ENCODE measurements at regions not wholly inside any gene's neighbourhood (a gene's known extent, or its start where the extent isn't known, plus 50 kb on each side); places are given as distances from the start of the nearest gene placed in this dataset.
A peak's percentile ranks its signal among the peaks of the same experiment; 100 is the strongest.

- Histone ChIP-seq H3K27me3 (ENCODE audit: insufficient read depth) (no peaks in the 10 kb centered on the region), H3K4me1 (ENCODE audit: control insufficient read depth in 1 of 2, insufficient read depth in 2 of 2, low read depth in 1 of 2, low read length in 1 of 2) (no peaks in the 10 kb centered on the region), H3K9ac (no peak overlapping the region), H3K4me3 (ENCODE audit: low read depth in 2 of 2, low read length in 1 of 2) (no peak overlapping the region), H3K9me3 (no peaks in the 10 kb centered on the region), H3K9me2 (no peaks in the 10 kb centered on the region), H3F3A (replicated peaks; ENCODE audit: insufficient read depth) (no peaks in the 10 kb centered on the region), H3K79me2 (ENCODE audit: insufficient read depth) (peaks cover 3% of the 10 kb centered on the region; the same call in 1 of the 2 replicates), H3K4me2 (no peak overlapping the region), H2AFZ (ENCODE audit: low read depth) (no peak overlapping the region), H3K27ac (ENCODE audit: low read depth in 2 of 2, low read length in 1 of 2) (no peak overlapping the region), H3K36me3 (replicated peaks in 1 of 2; ENCODE audit: control insufficient read depth in 1 of 2, insufficient read depth in 2 of 2, low read length in 1 of 2) (peaks cover 62 to 89% of the 10 kb centered on the region in 2 experiments), H4K20me1 (ENCODE audit: insufficient read depth) (no peaks in the 10 kb centered on the region)
- POLR2A ChIA-PET = no interaction called here
- CTCF ChIA-PET = no interaction called here
- TF ChIP-seq CTCF (IDR thresholded peaks at IDR 0.05) (peak; percentile 17; the same call in 1 of the 2 replicates), SMC3 (IDR thresholded peaks at IDR 0.05; ENCODE audit: low read depth, low read length) (peak; percentile 19; the same call in 1 of the 2 replicates), POLR2AphosphoS5 (IDR thresholded peaks at IDR 0.05; ENCODE audit: low read depth, low read length) (no peak)
- WGBS (ENCODE audit: low lambda C conversion rate) = 93% methylated on average over 13 of the region's 13 CpGs
- peak; percentile 39 for DNase-seq
Measured at GRCh38 chr7:149615690-149616270, 118.2 kb upstream of the ZNF746 start.

- WGBS (ENCODE audit: low lambda C conversion rate) = 96% methylated on average over 4 of the region's 4 CpGs
- ChIA-PET CTCF (interaction anchor here (3.9 kb wide), 1 partner anchor 14 kb away, joined by 12 read pairs; no protein-coding TSS in a partner anchor), POLR2A (no interaction called here)
- no peaks in the 10 kb centered on the region for H3K27me3 ChIP-seq (ENCODE audit: insufficient read depth)
- TF ChIP-seq USF2 (IDR thresholded peaks at IDR 0.05; ENCODE audit: borderline replicate concordance, low read depth, low read length) (no peak), EZH2phosphoT487 (IDR thresholded peaks at IDR 0.05; ENCODE audit: borderline replicate concordance, low read depth) (no peak), REST (IDR thresholded peaks at IDR 0.05; ENCODE audit: low read depth, low read length) (no peak), MAX (IDR thresholded peaks at IDR 0.05; ENCODE audit: low read depth) (no peak), RFX5 (IDR thresholded peaks at IDR 0.05; ENCODE audit: low read length) (no peak), FOXJ3 (CRISPR knock-in tag; IDR thresholded peaks at IDR 0.05) (no peak), SIN3A (IDR thresholded peaks at IDR 0.05; ENCODE audit: borderline replicate concordance, low read depth, low read length) (no peak), FOSL2 (IDR thresholded peaks at IDR 0.05; ENCODE audit: borderline replicate concordance, low read depth) (no peak), TEAD4 (IDR thresholded peaks at IDR 0.05; ENCODE audit: borderline replicate concordance, insufficient read depth) (no peak), TCF12 (IDR thresholded peaks at IDR 0.05) (no peak), ZBTB33 (IDR thresholded peaks at IDR 0.05; ENCODE audit: borderline replicate concordance, low read depth) (no peak), TAF1 (IDR thresholded peaks at IDR 0.05; ENCODE audit: borderline replicate concordance, low read depth, low read length) (no peak), MXI1 (IDR thresholded peaks at IDR 0.05; ENCODE audit: low read depth, low read length) (no peak), POLR2AphosphoS5 (IDR thresholded peaks at IDR 0.05; ENCODE audit: low read depth, low read length) (no peak), FOXM1 (IDR thresholded peaks at IDR 0.05; ENCODE audit: low read depth) (no peak), ELF1 (IDR thresholded peaks at IDR 0.05) (no peak)
- H3K36me3 ChIP-seq (replicated peaks in 1 of 2; ENCODE audit: control insufficient read depth in 1 of 2, insufficient read depth in 2 of 2, low read length in 1 of 2) = peaks cover 62 to 83% of the 10 kb centered on the region in 2 experiments
- no peaks in the 10 kb centered on the region for H4K20me1 ChIP-seq (ENCODE audit: insufficient read depth)
- H3K4me2 ChIP-seq = no peak overlapping the region
- no peaks in the 10 kb centered on the region for H3K79me2 ChIP-seq (ENCODE audit: insufficient read depth)
- no peak overlapping the region for H3K9ac ChIP-seq
- DNase-seq = no peak
- no peaks in the 10 kb centered on the region for H3K9me2 ChIP-seq
- no peaks in the 10 kb centered on the region for H3F3A ChIP-seq (replicated peaks; ENCODE audit: insufficient read depth)
- H3K4me1 ChIP-seq (ENCODE audit: control insufficient read depth in 1 of 2, insufficient read depth in 2 of 2, low read depth in 1 of 2, low read length in 1 of 2) = no peaks in the 10 kb centered on the region
- H3K27ac ChIP-seq (ENCODE audit: low read depth in 2 of 2, low read length in 1 of 2) = no peak overlapping the region
- H3K9me3 ChIP-seq = no peaks in the 10 kb centered on the region
- no peak overlapping the region for H2AFZ ChIP-seq (ENCODE audit: low read depth)
- H3K4me3 ChIP-seq (ENCODE audit: low read depth in 2 of 2, low read length in 1 of 2) = no peak overlapping the region
Measured at GRCh38 chr7:149610441-149611011, 112.9 kb upstream of the ZNF746 start.
